Liver (tissue), 8 donors: ENCODE measurements at regions not wholly inside any gene's neighbourhood (a gene's known extent, or its start where the extent isn't known, plus 50 kb on each side); places are given as distances from the start of the nearest gene placed in this dataset.

ENCODE experiments used
- DNase-seq: peaks from one replicate; pipeline ENCODE4 v3.0.0-alpha.2; 2017; ENCODE audit warnings: low spot score
- H3K27ac ChIP-seq, 2 donors: one replicate each; pipeline ENCODE4 v1.7.0; 2013; ENCODE audit warnings: inconsistent platforms in 2 of 2, low read length in 2 of 2, control low read depth in 1 of 2, low read depth in 1 of 2, mild to moderate bottlenecking in 1 of 2
- H3K27me3 ChIP-seq, 4 donors: one replicate each; pipeline versions ENCODE4 v1.6.1 to v1.7.0; 2013; ENCODE audit warnings: low read length in 3 of 4, inconsistent platforms in 1 of 4, mild to moderate bottlenecking in 1 of 4, moderate library complexity in 1 of 4; ENCODE audit not compliant: control insufficient read depth in 4 of 4, insufficient read depth in 4 of 4
- H3K36me3 ChIP-seq, 4 donors: one replicate each; pipeline versions ENCODE4 v1.6.1 to v1.7.0; 2013; ENCODE audit warnings: low read length in 3 of 4, mild to moderate bottlenecking in 3 of 4, low read depth in 1 of 4, moderate library complexity in 1 of 4; ENCODE audit not compliant: control insufficient read depth in 4 of 4, insufficient read depth in 3 of 4
- H3K4me1 ChIP-seq, 4 donors: one replicate each; pipeline versions ENCODE4 v1.6.1 to v1.7.0; 2013; ENCODE audit warnings: low read length in 3 of 4, mild to moderate bottlenecking in 3 of 4, moderate library complexity in 1 of 4; ENCODE audit not compliant: control insufficient read depth in 4 of 4, insufficient read depth in 4 of 4
- H3K4me3 ChIP-seq, 3 donors: one replicate each; pipeline versions ENCODE4 v1.6.1 to v1.7.0; 2013; ENCODE audit warnings: low read length in 3 of 3, control low read depth in 1 of 3, low read depth in 1 of 3, mild to moderate bottlenecking in 1 of 3
- H3K9ac ChIP-seq, 2 donors: one replicate each; pipeline ENCODE4 v1.7.0; 2013; ENCODE audit warnings: low read length in 2 of 2, mild to moderate bottlenecking in 2 of 2, moderate library complexity in 2 of 2, control low read depth in 1 of 2, low read depth in 1 of 2
- H3K9me3 ChIP-seq, 4 donors: one replicate each; pipeline versions ENCODE4 v1.6.1 to v1.7.0; 2013; ENCODE audit warnings: low read length in 3 of 4; ENCODE audit not compliant: control insufficient read depth in 4 of 4
- ATF3 ChIP-seq: IDR thresholded peaks from 2 replicates; pipeline ENCODE4 v1.6.1; 2016; ENCODE audit warnings: antibody characterized with exemption
- CTCF ChIP-seq: fragments of 150-350 bp; IDR thresholded peaks from 2 replicates; pipeline ENCODE4 v1.5.1; 2017; ENCODE audit warnings: improper control_type of control experiment, low read depth, low read length; ENCODE audit not compliant: missing input control
- EGR1 ChIP-seq, 2 donors: IDR thresholded peaks; 2 replicates each; pipeline ENCODE4 v1.6.1; 2016 to 2018; ENCODE audit warnings: antibody characterized with exemption in 2 of 2, low read depth in 2 of 2
- FOXA1 ChIP-seq: IDR thresholded peaks from 2 replicates; pipeline ENCODE4 v1.6.1; 2016; ENCODE audit warnings: antibody characterized with exemption
- FOXA2 ChIP-seq: IDR thresholded peaks from 2 replicates; pipeline ENCODE4 v1.6.1; 2016; ENCODE audit warnings: antibody characterized with exemption
- GABPA ChIP-seq, 2 donors: IDR thresholded peaks in 1 of 2; conservative IDR thresholded peaks in 1 of 2; 2 replicates each; pipeline ENCODE4 v1.6.1; 2016; ENCODE audit warnings: antibody characterized with exemption in 2 of 2, mild to moderate bottlenecking in 1 of 2, moderate library complexity in 1 of 2
- HNF4A ChIP-seq, 2 donors: conservative IDR thresholded peaks; 2 replicates each; pipeline ENCODE4 v1.6.1; 2016; ENCODE audit warnings: antibody characterized with exemption in 2 of 2, mild to moderate bottlenecking in 2 of 2
- HNF4G ChIP-seq: IDR thresholded peaks from 2 replicates; pipeline ENCODE4 v1.6.1; 2016; ENCODE audit warnings: antibody characterized with exemption
- JUND ChIP-seq, 2 donors: IDR thresholded peaks; 2 replicates each; pipeline ENCODE4 v1.6.1; 2016; ENCODE audit warnings: antibody characterized with exemption in 2 of 2
- NR2F2 ChIP-seq: IDR thresholded peaks from 2 replicates; pipeline ENCODE4 v1.6.1; 2016; ENCODE audit warnings: antibody characterized with exemption
- RAD21 ChIP-seq, 2 donors: IDR thresholded peaks; 2 replicates each; pipeline ENCODE4 v1.6.1; 2016; ENCODE audit warnings: antibody characterized with exemption in 2 of 2, mild to moderate bottlenecking in 2 of 2
- RXRA ChIP-seq, 2 donors: IDR thresholded peaks; 2 replicates each; pipeline ENCODE4 v1.6.1; 2017 to 2018; ENCODE audit warnings: antibody characterized with exemption in 2 of 2, mild to moderate bottlenecking in 1 of 2
- SP1 ChIP-seq: IDR thresholded peaks from 2 replicates; pipeline ENCODE4 v1.6.1; 2018; ENCODE audit warnings: antibody characterized with exemption, mild to moderate bottlenecking
- TAF1 ChIP-seq: conservative IDR thresholded peaks from 2 replicates; pipeline ENCODE4 v1.6.1; 2016; ENCODE audit warnings: antibody characterized with exemption, mild to moderate bottlenecking
- YY1 ChIP-seq: IDR thresholded peaks from 2 replicates; pipeline ENCODE4 v1.6.1; 2016; ENCODE audit warnings: antibody characterized with exemption, mild to moderate bottlenecking
- ZBTB33 ChIP-seq: IDR thresholded peaks from 2 replicates; pipeline ENCODE4 v1.6.1; 2016; ENCODE audit warnings: antibody characterized with exemption
- WGBS: extraction: QIAGEN DNeasy Blood & Tissue Kit; methylation state at CpG from one replicate; pipeline ENCODE4 v1.1.7; 2013; 5-methylcytosine and 5-hydroxymethylcytosine counted together
- TF ChIP-seq, protein P1 (sequence below): IDR thresholded peaks from 2 replicates; pipeline ENCODE4 v1.6.1; 2016; ENCODE audit warnings: antibody characterized with exemption, mild to moderate bottlenecking
- TF ChIP-seq, protein P2 (sequence below): IDR thresholded peaks from 2 replicates; pipeline ENCODE4 v1.6.1; 2016; ENCODE audit warnings: antibody characterized with exemption
- donor health status: healthy.
- donor health status: healthy.
- donor health status: healthy.
- donor health status: healthy.
- donor health status: healthy.

DNA sequence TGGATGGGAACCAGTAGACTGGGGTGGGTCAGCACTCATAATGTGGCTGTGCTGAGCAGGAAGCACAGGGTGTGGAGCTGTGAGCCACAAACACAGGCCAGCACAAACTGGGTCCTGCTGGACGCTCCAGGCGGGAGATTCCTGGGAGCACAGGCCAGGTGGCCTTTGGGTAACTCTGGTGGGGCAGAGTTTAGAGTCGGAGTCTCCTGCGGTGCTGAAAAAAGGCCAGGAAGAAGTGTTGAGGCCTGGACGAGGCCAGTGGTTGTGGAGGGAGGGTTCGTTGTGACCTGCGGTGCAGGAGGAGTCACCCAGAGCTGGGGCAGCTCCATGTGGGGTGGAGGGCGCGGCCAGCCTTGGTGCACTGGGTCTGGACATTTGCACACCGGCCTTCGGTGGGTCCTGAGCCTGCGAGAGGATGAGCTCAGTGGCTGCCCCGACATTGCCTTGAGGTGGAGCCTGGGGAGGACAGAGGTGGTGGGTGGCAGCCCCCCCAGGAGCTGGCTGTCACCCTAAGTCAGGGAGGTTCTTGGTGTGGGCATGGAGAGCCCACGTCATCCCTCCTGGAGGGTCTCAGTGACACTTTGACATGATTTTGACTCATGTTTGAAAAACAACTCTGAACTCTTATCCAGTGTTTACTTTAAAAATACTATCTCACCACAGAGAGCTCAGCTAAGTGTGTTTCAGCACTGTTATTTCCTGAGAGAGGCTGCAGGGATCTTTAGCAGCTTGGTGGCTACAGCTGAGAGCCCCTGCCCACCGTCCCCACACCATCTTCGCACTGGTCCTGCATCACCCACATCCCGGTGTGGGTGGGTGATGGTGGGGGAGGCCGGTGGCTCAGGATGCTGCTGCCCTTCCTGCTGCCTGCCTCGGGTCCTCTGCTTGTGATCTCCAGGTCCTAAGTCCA is 98.7 kb downstream of the NPIPB11 start:
- no peaks in the 10 kb centered on the region for H3K27me3 ChIP-seq
- WGBS = 83% methylated on average over 19 of the region's 19 CpGs
- peaks cover 1 to 24% (median 13%) of the 10 kb centered on the region in 4 donors for H3K36me3 ChIP-seq
- H3K27ac ChIP-seq = peak overlapping the region in 1 of 2 donors; percentile 59
- no peak overlapping the region for H3K9ac ChIP-seq
- no peak for DNase-seq
- peaks cover 5 to 41% (median 17%) of the 10 kb centered on the region in 4 donors for H3K4me1 ChIP-seq
- no peak overlapping the region for H3K4me3 ChIP-seq
- H3K9me3 ChIP-seq = no peaks in the 10 kb centered on the region
- no peak for TF ChIP-seq CTCF
- no peak for TF ChIP-seq ZBTB33
- TF ChIP-seq FOXA1 = no peak
- TF ChIP-seq, protein P1, sequence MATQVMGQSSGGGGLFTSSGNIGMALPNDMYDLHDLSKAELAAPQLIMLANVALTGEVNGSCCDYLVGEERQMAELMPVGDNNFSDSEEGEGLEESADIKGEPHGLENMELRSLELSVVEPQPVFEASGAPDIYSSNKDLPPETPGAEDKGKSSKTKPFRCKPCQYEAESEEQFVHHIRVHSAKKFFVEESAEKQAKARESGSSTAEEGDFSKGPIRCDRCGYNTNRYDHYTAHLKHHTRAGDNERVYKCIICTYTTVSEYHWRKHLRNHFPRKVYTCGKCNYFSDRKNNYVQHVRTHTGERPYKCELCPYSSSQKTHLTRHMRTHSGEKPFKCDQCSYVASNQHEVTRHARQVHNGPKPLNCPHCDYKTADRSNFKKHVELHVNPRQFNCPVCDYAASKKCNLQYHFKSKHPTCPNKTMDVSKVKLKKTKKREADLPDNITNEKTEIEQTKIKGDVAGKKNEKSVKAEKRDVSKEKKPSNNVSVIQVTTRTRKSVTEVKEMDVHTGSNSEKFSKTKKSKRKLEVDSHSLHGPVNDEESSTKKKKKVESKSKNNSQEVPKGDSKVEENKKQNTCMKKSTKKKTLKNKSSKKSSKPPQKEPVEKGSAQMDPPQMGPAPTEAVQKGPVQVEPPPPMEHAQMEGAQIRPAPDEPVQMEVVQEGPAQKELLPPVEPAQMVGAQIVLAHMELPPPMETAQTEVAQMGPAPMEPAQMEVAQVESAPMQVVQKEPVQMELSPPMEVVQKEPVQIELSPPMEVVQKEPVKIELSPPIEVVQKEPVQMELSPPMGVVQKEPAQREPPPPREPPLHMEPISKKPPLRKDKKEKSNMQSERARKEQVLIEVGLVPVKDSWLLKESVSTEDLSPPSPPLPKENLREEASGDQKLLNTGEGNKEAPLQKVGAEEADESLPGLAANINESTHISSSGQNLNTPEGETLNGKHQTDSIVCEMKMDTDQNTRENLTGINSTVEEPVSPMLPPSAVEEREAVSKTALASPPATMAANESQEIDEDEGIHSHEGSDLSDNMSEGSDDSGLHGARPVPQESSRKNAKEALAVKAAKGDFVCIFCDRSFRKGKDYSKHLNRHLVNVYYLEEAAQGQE = no peak
- TF ChIP-seq HNF4G = no peak
- TF ChIP-seq HNF4A (conservative IDR thresholded peaks at IDR 0.05) = no peak
- no peak for TF ChIP-seq ATF3
- no peak for TF ChIP-seq JUND (IDR thresholded peaks at IDR 0.05)
- no peak for TF ChIP-seq TAF1
- TF ChIP-seq, protein P2, sequence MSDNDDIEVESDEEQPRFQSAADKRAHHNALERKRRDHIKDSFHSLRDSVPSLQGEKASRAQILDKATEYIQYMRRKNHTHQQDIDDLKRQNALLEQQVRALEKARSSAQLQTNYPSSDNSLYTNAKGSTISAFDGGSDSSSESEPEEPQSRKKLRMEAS = no peak
- no peak for TF ChIP-seq NR2F2
- TF ChIP-seq FOXA2 = no peak
- TF ChIP-seq GABPA (IDR thresholded peaks at IDR 0.05 in 1 of 2, conservative IDR thresholded peaks at IDR 0.05 in 1 of 2) = no peak
- no peak for TF ChIP-seq YY1
- TF ChIP-seq RXRA (IDR thresholded peaks at IDR 0.05) = no peak
- no peak for TF ChIP-seq RAD21 (IDR thresholded peaks at IDR 0.05)
- no peak for TF ChIP-seq SP1
- no peak for TF ChIP-seq EGR1 (IDR thresholded peaks at IDR 0.05; ENCODE audit: low read depth in 2 of 2)
